ENCODE measurements at regions not wholly inside any gene's neighbourhood (a gene's known extent, or its start where the extent isn't known, plus 50 kb on each side); places are given as distances from the start of the nearest gene placed in this dataset.

DNA sequence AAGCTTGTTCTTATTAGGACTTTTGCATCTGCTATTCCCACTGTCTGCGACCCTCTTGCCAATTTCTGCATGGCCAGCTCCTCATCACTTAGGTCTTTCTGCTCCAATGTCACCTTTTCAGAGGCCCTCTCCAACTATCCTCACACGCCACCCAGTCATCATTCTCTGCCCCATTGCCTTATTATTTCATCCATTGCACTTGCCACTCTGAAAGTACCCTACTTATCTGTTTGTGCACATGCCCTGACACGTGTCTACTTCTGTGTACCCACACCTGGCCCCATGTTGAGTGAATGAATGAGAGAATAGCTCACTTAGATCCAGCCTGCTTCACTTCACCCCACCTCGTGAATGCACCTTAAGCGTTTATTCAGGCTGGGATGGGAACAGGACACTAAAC, 218.7 kb upstream of the TBX3 start:
- Histone ChIP-seq H2BK20ac (ENCODE audit: low read length) (no peak overlapping the region), H3K14ac (ENCODE audit: insufficient read length) (no peak overlapping the region)
- CTCF ChIA-PET (ENCODE audit: partially characterized antibody), result interaction anchor here (0.8 to 1.0 kb wide), 2 partner anchors 11 to 266 kb away, joined by 3 read pairs; no protein-coding TSS in a partner anchor

More for the DNA sequence above, 218.7 kb upstream of the TBX3 start:
- Histone ChIP-seq H2BK120ac (replicated peaks; ENCODE audit: low read depth, low read length) (no peak overlapping the region), H2BK15ac (ENCODE audit: low read length) (no peak overlapping the region), H3K27ac (ENCODE audit: low read depth, low read length) (no peak overlapping the region), H3K4me2 (ENCODE audit: insufficient read depth in 1 of 2, low read depth in 2 of 2, low read length in 2 of 2) (no peak overlapping the region), H3K9ac (replicated peaks in 1 of 4; ENCODE audit: extremely low read depth in 1 of 4, low read depth in 3 of 4, low read length in 3 of 4) (no peak overlapping the region), H3K23me2 (ENCODE audit: low read depth, low read length) (peaks cover 12% of the 10 kb centered on the region), H3K4me1 (replicated peaks in 1 of 4; ENCODE audit: control insufficient read depth in 3 of 4, insufficient read depth in 4 of 4, low read length in 3 of 4) (no peaks in the 10 kb centered on the region), H4K8ac (ENCODE audit: extremely low read depth, insufficient read depth, low read length) (no peak overlapping the region), H3K23ac (ENCODE audit: insufficient read length) (no peak overlapping the region), H3K18ac (ENCODE audit: extremely low read depth, low read length) (no peak overlapping the region), H3K4ac (replicated peaks; ENCODE audit: insufficient read length, low read depth, low read length) (no peak overlapping the region), H3K4me3 (ENCODE audit: extremely low read depth in 1 of 4, insufficient read depth in 2 of 4, low read depth in 3 of 4, low read length in 4 of 4) (no peak overlapping the region), H2BK5ac (ENCODE audit: low read depth, low read length) (no peak overlapping the region), H3K56ac (replicated peaks; ENCODE audit: insufficient read length, low read depth, low read length) (no peak overlapping the region), H2AFZ (ENCODE audit: low read length) (no peak overlapping the region), H2AK5ac (ENCODE audit: low read depth, low read length) (no peak overlapping the region), H3K36me3 (ENCODE audit: control insufficient read depth in 2 of 4, insufficient read depth in 4 of 4, low read length in 3 of 4) (no peaks in the 10 kb centered on the region; a peak in 1 of 8 replicates), H3K27me3 (replicated peaks in 1 of 4; ENCODE audit: control insufficient read depth in 3 of 4, extremely low read depth in 1 of 4, insufficient read depth in 3 of 4, low read length in 3 of 4) (no peaks in the 10 kb centered on the region), H4K20me1 (replicated peaks in 1 of 2; ENCODE audit: control insufficient read depth in 1 of 2, insufficient read depth in 2 of 2, low read length in 2 of 2) (peaks cover 0 to 6% of the 10 kb centered on the region in 2 experiments), H3K79me2 (ENCODE audit: control insufficient read depth in 1 of 2, insufficient read depth in 2 of 2, low read length in 2 of 2) (no peaks in the 10 kb centered on the region; a peak in 1 of 4 replicates), H2BK12ac (ENCODE audit: low read depth, low read length) (no peak overlapping the region), H3K9me3 (ENCODE audit: insufficient read depth in 2 of 2, low read depth in 1 of 2, low read length in 1 of 2) (peaks cover 0 to 9% of the 10 kb centered on the region in 2 experiments; a peak in 1 of 4 replicates), H4K5ac (ENCODE audit: insufficient read length, low read depth, low read length) (no peak overlapping the region), H3K79me1 (ENCODE audit: low read depth, low read length) (no peaks in the 10 kb centered on the region), H4K91ac (replicated peaks; ENCODE audit: insufficient read length, low read length) (no peak overlapping the region)
- POLR2A ChIA-PET (ENCODE audit: partially characterized antibody), result interaction anchor here (1.3 kb wide), 1 partner anchor 10 kb away, joined by 3 read pairs; no protein-coding TSS in a partner anchor
- FAIRE-seq (no peak), DNase-seq (ENCODE audit: low read depth in 1 of 2, low spot score in 2 of 2) (no peak)
- TF ChIP-seq HDAC6 (IDR thresholded peaks at IDR 0.05; ENCODE audit: low read depth, low read length), result no peak
- no peak for TF ChIP-seq RFX5 (IDR thresholded peaks at IDR 0.05; ENCODE audit: borderline replicate concordance, low read depth, low read length)
- no peak for TF ChIP-seq POLR2A (IDR thresholded peaks at IDR 0.05; ENCODE audit: control extremely low read depth in 1 of 2, low read depth in 2 of 2, low read length in 2 of 2)
- no peak for TF ChIP-seq GTF2F1 (IDR thresholded peaks at IDR 0.05; ENCODE audit: borderline replicate concordance, low read depth, low read length)
- no peak for TF ChIP-seq SIRT6 (IDR thresholded peaks at IDR 0.05; ENCODE audit: low read length)
- no peak for TF ChIP-seq SUZ12 (IDR thresholded peaks at IDR 0.05; ENCODE audit: low read length)
- no peak for TF ChIP-seq SP4 (IDR thresholded peaks at IDR 0.05; ENCODE audit: low read length)
- no peak for TF ChIP-seq MAFK (IDR thresholded peaks at IDR 0.05; ENCODE audit: low read depth, low read length)
- TF ChIP-seq SIN3A (conservative IDR thresholded peaks at IDR 0.05 in 1 of 2, IDR thresholded peaks at IDR 0.05 in 1 of 2; ENCODE audit: low read depth in 1 of 2, low read length in 2 of 2), result no peak
- TF ChIP-seq KDM1A (IDR thresholded peaks at IDR 0.05; ENCODE audit: borderline replicate concordance, low read length), result no peak
- no peak for TF ChIP-seq RXRA (IDR thresholded peaks at IDR 0.05; ENCODE audit: insufficient read depth, low read depth, low read length)
- TF ChIP-seq BCL11A (IDR thresholded peaks at IDR 0.05; ENCODE audit: low read depth in 2 of 2, low read length in 2 of 2), result no peak
- TF ChIP-seq KDM4A (IDR thresholded peaks at IDR 0.05; ENCODE audit: low read depth, low read length, severe bottlenecking), result no peak
- 92% methylated on average over 5 of the region's 5 CpGs; no CpG with 5 or more reads in 1 of the 2 experiments for WGBS, 2 experiments (ENCODE audit: extremely low coverage in 1 of 2, insufficient coverage in 1 of 2, insufficient read length in 1 of 2, insufficient replicate concordance in 2 of 2, low coverage in 1 of 2, low lambda C conversion rate in 2 of 2, missing lambda C conversion rate in 1 of 2)

Data from H1 (cell line).